ENCODE measurements at regions not wholly inside any gene's neighbourhood (a gene's known extent, or its start where the extent isn't known, plus 50 kb on each side); places are given as distances from the start of the nearest gene placed in this dataset.
"Not testable (repeated sequence)": the region's sequence is repeated elsewhere in the genome, so short reads cannot be mapped to it uniquely, and the experiment has no call there.

GRCh38 chrY:21705309-21705708 is 170.6 kb downstream of the RBMY1A1 start:
- ATAC-seq (no peak), DNase-seq (no peak)
- intact Hi-C loops (cut with DNase I, micrococcal nuclease), result no loop called here
- Histone ChIP-seq H3K36me3 (ENCODE audit: low read depth) (no peaks in the 10 kb centered on the region), H3K9me3 (no peaks in the 10 kb centered on the region), H3K4me1 (ENCODE audit: low read depth) (no peaks in the 10 kb centered on the region), H3K4me3 (no peak overlapping the region)
- TF ChIP-seq CTCF (IDR thresholded peaks at IDR 0.05), result no peak

GRCh38 chrY:21706611-21707010 is 171.9 kb downstream of the RBMY1A1 start:
- H3K4me1 ChIP-seq (ENCODE audit: low read depth); ATAC-seq; H3K4me3 ChIP-seq; H3K9me3 ChIP-seq; H3K36me3 ChIP-seq (ENCODE audit: low read depth); intact Hi-C loops (cut with DNase I, micrococcal nuclease); DNase-seq: not testable (repeated sequence)

GRCh38 chrY:21735489-21736060 is 158.8 kb downstream of the RBMY1D start:
- DNase-seq; ATAC-seq; H3K36me3 ChIP-seq (ENCODE audit: low read depth); H3K9me3 ChIP-seq; H3K4me3 ChIP-seq; H3K4me1 ChIP-seq (ENCODE audit: low read depth); intact Hi-C loops (cut with DNase I, micrococcal nuclease): not testable (repeated sequence)

- H3K36me3 ChIP-seq (ENCODE audit: low read depth); DNase-seq; ATAC-seq; H3K9me3 ChIP-seq; H3K4me3 ChIP-seq; H3K4me1 ChIP-seq (ENCODE audit: low read depth); intact Hi-C loops (cut with DNase I, micrococcal nuclease): not testable (repeated sequence)
Observed at GRCh38 chrY:21744998-21745397, 149.3 kb downstream of the RBMY1D start.

- ATAC-seq; H3K36me3 ChIP-seq (ENCODE audit: low read depth); intact Hi-C loops (cut with DNase I, micrococcal nuclease); H3K9me3 ChIP-seq; H3K4me3 ChIP-seq; H3K4me1 ChIP-seq (ENCODE audit: low read depth); DNase-seq: not testable (repeated sequence)
Observed at GRCh38 chrY:21760243-21760642, 134.1 kb downstream of the RBMY1D start.

- DNase-seq; intact Hi-C loops (cut with DNase I, micrococcal nuclease); ATAC-seq; H3K36me3 ChIP-seq (ENCODE audit: low read depth); H3K9me3 ChIP-seq; H3K4me3 ChIP-seq; H3K4me1 ChIP-seq (ENCODE audit: low read depth): not testable (repeated sequence)
Observed at GRCh38 chrY:21767824-21768223, 126.5 kb downstream of the RBMY1D start.

GRCh38 chrY:21782174-21782860 is 112.0 kb downstream of the RBMY1D start:
- H3K4me3 ChIP-seq; H3K36me3 ChIP-seq (ENCODE audit: low read depth); DNase-seq; H3K4me1 ChIP-seq (ENCODE audit: low read depth); intact Hi-C loops (cut with DNase I, micrococcal nuclease); H3K9me3 ChIP-seq; ATAC-seq: not testable (repeated sequence)

- no peak for TF ChIP-seq CTCF (IDR thresholded peaks at IDR 0.05)
- DNase-seq, result no peak
- intact Hi-C loops (cut with DNase I, micrococcal nuclease), result no loop called here
- Histone ChIP-seq H3K4me1 (ENCODE audit: low read depth) (no peaks in the 10 kb centered on the region), H3K4me3 (no peak overlapping the region), H3K36me3 (ENCODE audit: low read depth) (no peaks in the 10 kb centered on the region), H3K9me3 (no peaks in the 10 kb centered on the region)
- ATAC-seq, result no peak
Observed at GRCh38 chrY:21813484-21814233, 80.7 kb downstream of the RBMY1D start.

All from mucosa of descending colon (tissue), 3 donors.